Uterus (tissue), 2 donors: ENCODE measurements at regions not wholly inside any gene's neighbourhood (a gene's known extent, or its start where the extent isn't known, plus 50 kb on each side); places are given as distances from the start of the nearest gene placed in this dataset.

Experiments used
- CTCF ChIP-seq, 4 experiments: fragments of 200-600 bp in 2 of 4; fragments of 450-650 bp in 2 of 4; sonication (generic) in 2 of 4; IDR thresholded peaks; one replicate each; pipeline ENCODE4 v1.5.1; 2016 to 2019; ENCODE audit warnings: antibody characterized with exemption in 4 of 4, mild to moderate bottlenecking in 2 of 4, moderate library complexity in 1 of 4
- POLR2A ChIP-seq, 2 donors: fragments of 450-650 bp; IDR thresholded peaks; one replicate each; pipeline ENCODE4 v1.6.1; 2016; ENCODE audit warnings: antibody characterized with exemption in 2 of 2, mild to moderate bottlenecking in 1 of 2, moderate library complexity in 1 of 2

GRCh38 chr10:94105226-94105625, 111.5 kb downstream of the PLCE1 start:
- TF ChIP-seq POLR2A (IDR thresholded peaks at IDR 0.05) (no peak), CTCF (IDR thresholded peaks at IDR 0.05) (no peak)
